HFFc6 (cell line): ENCODE measurements at regions not wholly inside any gene's neighbourhood (a gene's known extent, or its start where the extent isn't known, plus 50 kb on each side); places are given as distances from the start of the nearest gene placed in this dataset.
A peak's percentile ranks its signal among the peaks of the same experiment; 100 is the strongest.

Experiments
- DNase-seq: peaks from one replicate; pipeline ENCODE4 v3.0.0-alpha.2; 2018
- H3K27ac Mint-ChIP-seq: 2 replicates; pipeline ENCODE4 v1.8.0; 2020; ENCODE audit warnings: mild to moderate bottlenecking, mixed read lengths
- H3K27me3 Mint-ChIP-seq: 2 replicates; pipeline ENCODE4 v1.8.0; 2021; ENCODE audit warnings: mild to moderate bottlenecking, moderate library complexity, mixed read lengths; ENCODE audit not compliant: insufficient read depth
- H3K36me3 Mint-ChIP-seq: 2 replicates; pipeline ENCODE4 v1.8.0; 2021; ENCODE audit warnings: low read depth, mixed read lengths
- H3K4me1 Mint-ChIP-seq: 2 replicates; pipeline ENCODE4 v1.8.0; 2020; ENCODE audit warnings: low read depth, mixed read lengths
- H3K4me3 Mint-ChIP-seq: 2 replicates; pipeline ENCODE4 v1.8.0; 2020; ENCODE audit warnings: mild to moderate bottlenecking, moderate library complexity, mixed read lengths
- H3K9me3 Mint-ChIP-seq: 2 replicates; pipeline ENCODE4 v1.8.0; 2020; ENCODE audit warnings: mild to moderate bottlenecking, mixed read lengths
- CTCF ChIP-seq: fragments of 200-600 bp; sonication (generic); IDR thresholded peaks from 2 replicates; pipeline ENCODE4 v1.5.0; 2021; ENCODE audit warnings: antibody characterized with exemption, mild to moderate bottlenecking

GRCh38 chr3:106421909-106422308, 553.1 kb upstream of the CBLB start:
- Mint-ChIP-seq H3K27ac (no peak overlapping the region), H3K9me3 (no peaks in the 10 kb centered on the region), H3K27me3 (no peaks in the 10 kb centered on the region), H3K4me1 (peaks cover 51% of the 10 kb centered on the region), H3K36me3 (peaks cover 4% of the 10 kb centered on the region; the same call in 1 of the 2 replicates), H3K4me3 (no peak overlapping the region)
- DNase-seq = peak; percentile 10
- TF ChIP-seq CTCF = no peak

GRCh38 chr3:106423321-106424225, 554.8 kb upstream of the CBLB start:
- no peaks in the 10 kb centered on the region for H3K27me3 Mint-ChIP-seq
- H3K4me3 Mint-ChIP-seq = no peak overlapping the region
- DNase-seq = no peak
- no peaks in the 10 kb centered on the region for H3K9me3 Mint-ChIP-seq
- H3K27ac Mint-ChIP-seq = no peak overlapping the region
- H3K4me1 Mint-ChIP-seq = peaks cover 67% of the 10 kb centered on the region
- no peak for TF ChIP-seq CTCF
- peaks cover 8% of the 10 kb centered on the region; the same call in 1 of the 2 replicates for H3K36me3 Mint-ChIP-seq

- peak overlapping the region; percentile 37; the same call in 1 of the 2 replicates for H3K4me3 Mint-ChIP-seq
- peak; percentile 49 for DNase-seq
- no peaks in the 10 kb centered on the region for H3K27me3 Mint-ChIP-seq
- peaks cover 80% of the 10 kb centered on the region for H3K4me1 Mint-ChIP-seq
- H3K9me3 Mint-ChIP-seq = no peaks in the 10 kb centered on the region
- TF ChIP-seq CTCF = no peak
- peak overlapping the region; percentile 75 for H3K27ac Mint-ChIP-seq
- H3K36me3 Mint-ChIP-seq = peaks cover 8% of the 10 kb centered on the region; the same call in 1 of the 2 replicates
Measured at GRCh38 chr3:106425026-106425425, 556.2 kb upstream of the CBLB start.

- Mint-ChIP-seq H3K4me1 (peaks cover 81% of the 10 kb centered on the region), H3K27ac (peak overlapping the region; percentile 75; the same call in 1 of the 2 replicates), H3K27me3 (no peaks in the 10 kb centered on the region), H3K9me3 (no peaks in the 10 kb centered on the region), H3K36me3 (peaks cover 8% of the 10 kb centered on the region; the same call in 1 of the 2 replicates), H3K4me3 (no peak overlapping the region)
- DNase-seq = no peak
- no peak for TF ChIP-seq CTCF
Measured at GRCh38 chr3:106425916-106426315, 557.1 kb upstream of the CBLB start.

- peak; percentile 97 for DNase-seq
- no peak for TF ChIP-seq CTCF
- Mint-ChIP-seq H3K4me3 (peak overlapping the region; percentile 9), H3K4me1 (peaks cover 67% of the 10 kb centered on the region), H3K27me3 (no peaks in the 10 kb centered on the region), H3K27ac (peak overlapping the region; percentile 59), H3K36me3 (peaks cover 8% of the 10 kb centered on the region; the same call in 1 of the 2 replicates), H3K9me3 (no peaks in the 10 kb centered on the region)
Measured at GRCh38 chr3:106428565-106428994, 559.8 kb upstream of the CBLB start.
